DOHH2 (cell line): ENCODE measurements at regions not wholly inside any gene's neighbourhood (a gene's known extent, or its start where the extent isn't known, plus 50 kb on each side); places are given as distances from the start of the nearest gene placed in this dataset.

Source experiments
- CTCF ChIP-seq: fragments of 200-600 bp; sonication (generic); IDR thresholded peaks from one replicate; pipeline ENCODE4 v1.5.1; 2014; ENCODE audit warnings: antibody characterized with exemption, mild to moderate bottlenecking, low read depth, low read length; ENCODE audit not compliant: poor library complexity, severe bottlenecking
- EZH2phosphoT487 ChIP-seq: fragments of 200-600 bp; sonication (generic); IDR thresholded peaks from 2 replicates; pipeline ENCODE4 v1.6.1; 2017; ENCODE audit warnings: borderline replicate concordance, mild to moderate bottlenecking, antibody characterized with exemption, low read length, moderate library complexity, mixed read lengths

- no peak for TF ChIP-seq CTCF
- no peak for TF ChIP-seq EZH2phosphoT487
These were observed 128.2 kb upstream of the ADGRB3 start for GRCh38 chr6:68506911-68507310.
